GM12878 (cell line): ENCODE measurements at regions not wholly inside any gene's neighbourhood (a gene's known extent, or its start where the extent isn't known, plus 50 kb on each side); places are given as distances from the start of the nearest gene placed in this dataset.

ENCODE experiments used
- ATAC-seq: fragments of 200-7000 bp; cut with Tn5 transposase; 3 replicates; pipeline ENCODE4 v1.9.1; 2020; ENCODE audit warnings: mild to moderate bottlenecking, moderate library complexity
- BruUV-seq: library from RNA; stranded (reverse); fragments of 400-500 nt; replicated peaks from 2 replicates; lab custom pipeline; 2021; lab: Mats Ljungman, UMichigan
- CTCF ChIA-PET: fragments of 300-600 bp; sonication (Branson Sonifier 250); formaldehyde crosslinking; extraction: SDS; loops from one replicate; lab custom pipeline; 2021; ENCODE audit warnings: inconsistent platforms; lab: Yijun Ruan, JAX
- POLR2A ChIA-PET: fragments of 350-600 bp; formaldehyde crosslinking; extraction: SDS; loops from one replicate; lab custom pipeline; 2021; ENCODE audit warnings: inconsistent platforms; lab: Charles Lee
- RAD21 ChIA-PET: fragments of 300-600 bp; sonication (Branson Sonifier 250); formaldehyde crosslinking; loops from one replicate; lab custom pipeline; 2023; ENCODE audit warnings: antibody characterized with exemption; ENCODE audit not compliant: unreplicated experiment; lab: Charles Lee
- SMC1A ChIA-PET: fragments of 300-600 bp; sonication (Branson Sonifier 250); formaldehyde crosslinking; loops from one replicate; lab custom pipeline; 2023; ENCODE audit not compliant: unreplicated experiment, uncharacterized antibody; lab: Charles Lee
- DNase-seq: peaks from one replicate; pipeline ENCODE4 v3.0.0-alpha.2; 2011; ENCODE audit warnings: low read depth, low spot score
- FAIRE-seq: peaks from 3 replicates; lab custom pipeline; 2011; peaks lifted over from hg19 to GRCh38; lab: Jason Lieb, UNC
- H2AFZ ChIP-seq: 2 replicates; pipeline ENCODE4 v1.6.0; 2011; ENCODE audit warnings: low read depth, low read length, control low read depth; ENCODE audit not compliant: control insufficient read depth
- H3K27ac ChIP-seq: 2 replicates; pipeline ENCODE4 v1.5.1; 2011; ENCODE audit warnings: control low read depth; ENCODE audit not compliant: control insufficient read depth, insufficient read depth
- H3K27me3 ChIP-seq, 2 experiments: replicated peaks in 1 of 2; 2 replicates each; pipeline versions ENCODE4 v1.6.0 to v1.6.1; 2011; ENCODE audit warnings: low read length in 1 of 2; ENCODE audit not compliant: control insufficient read depth in 2 of 2, insufficient read depth in 2 of 2
- H3K36me3 ChIP-seq, 2 experiments: 2 replicates each; pipeline ENCODE4 v1.5.1; 2011; ENCODE audit warnings: low read length in 1 of 2; ENCODE audit not compliant: control insufficient read depth in 2 of 2, insufficient read depth in 2 of 2
- H3K4me1 ChIP-seq: 2 replicates; pipeline ENCODE4 v1.6.1; 2011; ENCODE audit warnings: mild to moderate bottlenecking, low read length, moderate library complexity, mixed read lengths; ENCODE audit not compliant: control insufficient read depth, insufficient read depth
- H3K4me2 ChIP-seq: 2 replicates; pipeline ENCODE4 v1.6.0; 2011; ENCODE audit warnings: control low read depth; ENCODE audit not compliant: control insufficient read depth, insufficient read depth
- H3K4me3 ChIP-seq: fragments of 200-600 bp; sonication (generic); 2 replicates; pipeline ENCODE4 v1.5.1; 2016
- H3K79me2 ChIP-seq: 2 replicates; pipeline ENCODE4 v1.6.0; 2011; ENCODE audit warnings: low read length; ENCODE audit not compliant: control insufficient read depth, insufficient read depth
- H3K9ac ChIP-seq: 2 replicates; pipeline ENCODE4 v1.8.0; 2011; ENCODE audit warnings: low read length, control low read depth, mixed read lengths; ENCODE audit not compliant: control insufficient read depth, insufficient read depth
- H3K9me3 ChIP-seq: replicated peaks from 3 replicates; pipeline ENCODE4 v1.5.1; 2011; ENCODE audit warnings: mild to moderate bottlenecking, low read length; ENCODE audit not compliant: control insufficient read depth, insufficient read depth
- H4K20me1 ChIP-seq: 2 replicates; pipeline ENCODE4 v1.6.0; 2011; ENCODE audit not compliant: control insufficient read depth, insufficient read depth
- BMI1 ChIP-seq: fragments of 450-650 bp; IDR thresholded peaks from 2 replicates; pipeline ENCODE4 v1.6.1; 2016; ENCODE audit warnings: mild to moderate bottlenecking, moderate library complexity, borderline replicate concordance
- BRCA1 ChIP-seq: IDR thresholded peaks from 2 replicates; pipeline ENCODE4 v1.6.1; 2011; ENCODE audit warnings: low read depth, low read length, improper control_type of control experiment
- CEBPB ChIP-seq, 2 experiments: fragments of 150-350 bp in 1 of 2; IDR thresholded peaks; 2 replicates each; pipeline ENCODE4 v1.6.1; 2012 to 2014; ENCODE audit warnings: low read depth in 2 of 2, low read length in 2 of 2, borderline replicate concordance in 1 of 2, inconsistent platforms in 1 of 2
- EGR1 ChIP-seq, 2 experiments: IDR thresholded peaks; 1 replicate in 1 of 2; 2 replicates in 1 of 2; pipeline ENCODE4 v1.6.1; 2011 to 2012; ENCODE audit warnings: low read depth in 2 of 2, low read length in 2 of 2, borderline replicate concordance in 1 of 2, mild to moderate bottlenecking in 1 of 2, moderate library complexity in 1 of 2
- ESRRA ChIP-seq: IDR thresholded peaks from 2 replicates; pipeline ENCODE4 v1.6.1; 2012; ENCODE audit warnings: mild to moderate bottlenecking, low read length, improper control_type of control experiment
- FOXM1 ChIP-seq: IDR thresholded peaks from 2 replicates; pipeline ENCODE4 v1.6.1; 2012; ENCODE audit warnings: low read depth, mild to moderate bottlenecking, inconsistent platforms, low read length, moderate library complexity
- LARP7 ChIP-seq: fragments of 450-650 bp; IDR thresholded peaks from 2 replicates; pipeline ENCODE4 v1.6.1; 2017; ENCODE audit warnings: mild to moderate bottlenecking
- MEF2B ChIP-seq: fragments of 450-650 bp; IDR thresholded peaks from 2 replicates; pipeline ENCODE4 v1.6.1; 2018; ENCODE audit warnings: mild to moderate bottlenecking, moderate library complexity; ENCODE audit not compliant: partially characterized antibody, poor library complexity, severe bottlenecking
- MLLT1 ChIP-seq: fragments of 450-650 bp; IDR thresholded peaks from 2 replicates; pipeline ENCODE4 v1.6.1; 2016; ENCODE audit warnings: mild to moderate bottlenecking
- MTA3 ChIP-seq: IDR thresholded peaks from 2 replicates; pipeline ENCODE4 v1.6.1; 2012; ENCODE audit warnings: low read length, inconsistent platforms, borderline replicate concordance
- MXI1 ChIP-seq: fragments of 150-350 bp; IDR thresholded peaks from 2 replicates; pipeline ENCODE4 v1.6.1; 2011; ENCODE audit warnings: low read depth, mild to moderate bottlenecking, inconsistent platforms, low read length, improper control_type of control experiment
- MYC ChIP-seq: IDR thresholded peaks from 2 replicates; pipeline ENCODE4 v1.6.1; 2011; ENCODE audit warnings: mild to moderate bottlenecking, low read length, moderate library complexity, inconsistent platforms; ENCODE audit not compliant: insufficient read depth, insufficient replicate concordance, insufficient read length, severe bottlenecking
- SPI1 ChIP-seq: IDR thresholded peaks from 2 replicates; pipeline ENCODE4 v1.6.1; 2011; ENCODE audit warnings: low read depth, mild to moderate bottlenecking, low read length, moderate library complexity, borderline replicate concordance; ENCODE audit not compliant: insufficient read depth
- STAT3 ChIP-seq: IDR thresholded peaks from 2 replicates; pipeline ENCODE4 v1.6.1; 2011; ENCODE audit warnings: low read depth, low read length, improper control_type of control experiment
- TARDBP ChIP-seq: IDR thresholded peaks from 2 replicates; pipeline ENCODE4 v1.6.1; 2016; ENCODE audit warnings: borderline replicate concordance
- TCF12 ChIP-seq: IDR thresholded peaks from 2 replicates; pipeline ENCODE4 v1.6.1; 2011; ENCODE audit warnings: low read depth, mild to moderate bottlenecking, low read length
- ZBTB33 ChIP-seq: fragments of 450-650 bp; IDR thresholded peaks from 2 replicates; pipeline ENCODE4 v1.6.1; 2017; ENCODE audit warnings: mild to moderate bottlenecking
- in situ Hi-C: fragments of 300-500 bp; cut with MboI; formaldehyde crosslinking; loops from 9 replicates; pipeline ENCODE4 v1.14.3; 2018; ENCODE audit warnings: mixed read lengths
- intact Hi-C: fragments of 100-400 bp; cut with micrococcal nuclease; formaldehyde crosslinking; loops from one replicate; pipeline ENCODE4 v1.14.2; 2022; ENCODE audit not compliant: unreplicated experiment
- TF ChIP-seq, protein P1 (sequence below): IDR thresholded peaks from 2 replicates; pipeline ENCODE4 v1.6.1; 2012; ENCODE audit warnings: low read depth, low read length, improper control_type of control experiment
- TF ChIP-seq, protein P2 (sequence below): fragments of 450-650 bp; IDR thresholded peaks from 2 replicates; pipeline ENCODE4 v1.6.1; 2014; ENCODE audit warnings: mild to moderate bottlenecking

DNA sequence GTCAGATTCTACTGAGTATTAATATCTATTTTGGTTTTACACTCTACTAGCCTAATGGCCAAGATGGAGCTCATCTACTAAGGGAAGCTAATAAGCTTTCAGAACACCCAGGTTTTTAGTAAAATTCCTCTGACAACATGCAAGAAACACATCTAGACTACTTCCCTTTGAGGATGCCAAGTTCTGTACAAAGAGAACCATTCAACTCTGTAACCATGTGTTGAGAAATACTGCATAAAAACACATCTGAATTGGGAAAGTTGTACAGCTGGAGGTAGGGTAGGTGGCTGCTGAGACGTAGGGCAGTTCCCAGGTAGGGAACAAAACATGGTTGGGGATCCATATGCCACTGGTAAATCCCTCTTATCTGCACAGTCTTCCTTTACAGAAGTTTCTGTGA lies 66.2 kb downstream of the SC5D start (continued):
- no peak for TF ChIP-seq ESRRA
- TF ChIP-seq, protein P1, sequence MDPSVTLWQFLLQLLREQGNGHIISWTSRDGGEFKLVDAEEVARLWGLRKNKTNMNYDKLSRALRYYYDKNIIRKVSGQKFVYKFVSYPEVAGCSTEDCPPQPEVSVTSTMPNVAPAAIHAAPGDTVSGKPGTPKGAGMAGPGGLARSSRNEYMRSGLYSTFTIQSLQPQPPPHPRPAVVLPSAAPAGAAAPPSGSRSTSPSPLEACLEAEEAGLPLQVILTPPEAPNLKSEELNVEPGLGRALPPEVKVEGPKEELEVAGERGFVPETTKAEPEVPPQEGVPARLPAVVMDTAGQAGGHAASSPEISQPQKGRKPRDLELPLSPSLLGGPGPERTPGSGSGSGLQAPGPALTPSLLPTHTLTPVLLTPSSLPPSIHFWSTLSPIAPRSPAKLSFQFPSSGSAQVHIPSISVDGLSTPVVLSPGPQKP: no peak
- no peak for TF ChIP-seq TCF12
- no peak for TF ChIP-seq CEBPB (IDR thresholded peaks at IDR 0.05; ENCODE audit: borderline replicate concordance in 1 of 2, low read depth in 2 of 2, low read length in 2 of 2)
- TF ChIP-seq FOXM1: no peak

DNA sequence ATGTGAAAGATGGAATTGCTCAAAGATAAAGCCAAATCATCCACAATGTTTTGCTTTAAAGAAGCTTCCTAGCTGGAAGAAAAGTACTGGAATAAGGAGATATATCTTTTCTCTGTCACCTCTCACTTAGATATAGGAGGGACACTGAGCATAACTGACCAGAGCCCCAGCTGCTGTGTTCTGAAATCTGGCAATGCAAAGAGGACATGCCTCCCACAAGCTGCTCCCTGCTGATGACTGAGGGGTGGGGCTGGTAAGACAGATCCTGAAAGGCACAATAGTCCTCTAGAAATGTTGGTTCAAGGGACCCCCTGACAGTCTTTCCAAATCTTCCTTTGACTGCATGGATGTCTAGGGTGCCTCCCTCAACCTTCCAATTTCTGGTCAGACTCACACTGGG lies 67.0 kb downstream of the SC5D start:
- H2AFZ ChIP-seq: no peak overlapping the region
- POLR2A ChIA-PET: interaction anchor here (0.6 to 1.2 kb wide), 4 partner anchors 9 to 65 kb away, joined by 3 to 4 read pairs (median 3); no protein-coding TSS in a partner anchor
- RAD21 ChIA-PET: interaction anchor here (1.0 to 1.2 kb wide), 4 partner anchors 7 to 24 kb away, joined by 3 to 6 read pairs (median 3); no protein-coding TSS in a partner anchor
- TF ChIP-seq MTA3: no peak
- no peak for TF ChIP-seq MLLT1
- TF ChIP-seq STAT3: no peak
- no peak for TF ChIP-seq TARDBP
- no peak for TF ChIP-seq MYC
- TF ChIP-seq, protein P2, sequence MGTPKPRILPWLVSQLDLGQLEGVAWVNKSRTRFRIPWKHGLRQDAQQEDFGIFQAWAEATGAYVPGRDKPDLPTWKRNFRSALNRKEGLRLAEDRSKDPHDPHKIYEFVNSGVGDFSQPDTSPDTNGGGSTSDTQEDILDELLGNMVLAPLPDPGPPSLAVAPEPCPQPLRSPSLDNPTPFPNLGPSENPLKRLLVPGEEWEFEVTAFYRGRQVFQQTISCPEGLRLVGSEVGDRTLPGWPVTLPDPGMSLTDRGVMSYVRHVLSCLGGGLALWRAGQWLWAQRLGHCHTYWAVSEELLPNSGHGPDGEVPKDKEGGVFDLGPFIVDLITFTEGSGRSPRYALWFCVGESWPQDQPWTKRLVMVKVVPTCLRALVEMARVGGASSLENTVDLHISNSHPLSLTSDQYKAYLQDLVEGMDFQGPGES: no peak
- TF ChIP-seq EGR1 (IDR thresholded peaks at IDR 0.05; ENCODE audit: borderline replicate concordance in 1 of 2, low read depth in 2 of 2, low read length in 2 of 2): no peak
- no peak for TF ChIP-seq BMI1
- no peak for TF ChIP-seq BRCA1
- TF ChIP-seq LARP7: no peak
- TF ChIP-seq SPI1: no peak
- no peak for TF ChIP-seq MXI1
- TF ChIP-seq ZBTB33: no peak
- TF ChIP-seq MEF2B: no peak

More for the DNA sequence above, 67.0 kb downstream of the SC5D start:
- Histone ChIP-seq H3K27me3 (no peaks in the 10 kb centered on the region), H3K4me3 (no peak overlapping the region), H3K9me3 (no peaks in the 10 kb centered on the region; the same call in 2 of the 3 replicates), H3K4me1 (no peaks in the 10 kb centered on the region), H3K9ac (no peak overlapping the region), H4K20me1 (no peaks in the 10 kb centered on the region), H3K4me2 (no peak overlapping the region; the same call in 1 of the 2 replicates), H3K27ac (no peak overlapping the region), H3K36me3 (no peaks in the 10 kb centered on the region), H3K79me2 (no peaks in the 10 kb centered on the region)
- no peak for FAIRE-seq
- ChIA-PET SMC1A (interaction anchor here (0.8 to 3.3 kb wide), 12 partner anchors 8 to 40 kb away, joined by 3 to 14 read pairs (median 3); no protein-coding TSS in a partner anchor), CTCF (interaction anchor here (0.9 to 2.0 kb wide), 6 partner anchors 12 to 232 kb away, joined by 3 to 6 read pairs (median 3); no protein-coding TSS in a partner anchor)
- no peak for ATAC-seq
- in situ Hi-C loops (no loop called here), intact Hi-C loops (no loop called here)
- no TSS peak for BruUV-seq
- DNase-seq: no peak
